HEK293 (cell line): ENCODE measurements at regions not wholly inside any gene's neighbourhood (a gene's known extent, or its start where the extent isn't known, plus 50 kb on each side); places are given as distances from the start of the nearest gene placed in this dataset.

Experiments used
- CTCF ChIA-PET: fragments of 350-600 bp; formaldehyde crosslinking; extraction: SDS; loops from one replicate; lab custom pipeline; 2021; ENCODE audit warnings: antibody characterized with exemption; lab: Yijun Ruan, JAX
- POLR2A ChIA-PET: fragments of 300-600 bp; formaldehyde crosslinking; extraction: SDS; loops from one replicate; lab custom pipeline; 2020; ENCODE audit warnings: antibody characterized with exemption, inconsistent platforms; lab: Yijun Ruan, JAX
- H3K27ac ChIP-seq: fragments of 200-500 bp; sonication (Bioruptor generic); 2 replicates; pipeline ENCODE4 v1.5.1; 2014; ENCODE audit warnings: low read depth, low read length, control low read depth, inconsistent platforms; ENCODE audit errors: extremely low read depth
- H3K36me3 ChIP-seq, 2 experiments: fragments of 200-500 bp in 1 of 2; sonication (Bioruptor generic) in 1 of 2; 1 replicate in 1 of 2; 2 replicates in 1 of 2; pipeline ENCODE4 v1.5.1; 2014 to 2017; ENCODE audit warnings: inconsistent platforms in 2 of 2, low read length in 2 of 2; ENCODE audit not compliant: control insufficient read depth in 2 of 2, insufficient read depth in 1 of 2
- H3K4me1 ChIP-seq: fragments of 200-500 bp; sonication (Bioruptor generic); 2 replicates; pipeline ENCODE4 v1.5.1; 2014; ENCODE audit warnings: mild to moderate bottlenecking, low read length, inconsistent platforms; ENCODE audit not compliant: control insufficient read depth, insufficient read depth
- H3K4me3 ChIP-seq: 2 replicates; pipeline ENCODE4 v1.5.1; 2011; ENCODE audit warnings: low read depth, mild to moderate bottlenecking, control low read depth, low read length, moderate library complexity
- H3K9me3 ChIP-seq: fragments of 200-500 bp; sonication (Bioruptor generic); 2 replicates; pipeline ENCODE4 v1.5.1; 2014; ENCODE audit warnings: low read depth, low read length, inconsistent platforms; ENCODE audit not compliant: control insufficient read depth, insufficient read depth
- KLF7 ChIP-seq: fragments of 450-650 bp; formaldehyde crosslinking; IDR thresholded peaks from 2 replicates; pipeline ENCODE4 v1.5.1; 2016; ENCODE audit warnings: missing biosample characterization, missing genetic modification characterization, borderline replicate concordance
- KLF8 ChIP-seq: fragments of 450-650 bp; formaldehyde crosslinking; IDR thresholded peaks from 2 replicates; pipeline ENCODE4 v1.5.1; 2016; ENCODE audit warnings: missing biosample characterization, missing genetic modification characterization
- TRIM28 ChIP-seq: IDR thresholded peaks from 2 replicates; pipeline ENCODE4 v1.6.1; 2011; ENCODE audit warnings: low read length, control low read depth, borderline replicate concordance
- ZNF184 ChIP-seq: fragments of 450-650 bp; IDR thresholded peaks from 2 replicates; pipeline ENCODE4 v1.5.1; 2018; ENCODE audit warnings: missing biosample characterization, mild to moderate bottlenecking, missing genetic modification characterization
- ZNF2 ChIP-seq: fragments of 450-650 bp; formaldehyde crosslinking; IDR thresholded peaks from 2 replicates; pipeline ENCODE4 v1.5.1; 2016; ENCODE audit warnings: missing biosample characterization, missing genetic modification characterization
- ZNF202 ChIP-seq: fragments of 450-650 bp; formaldehyde crosslinking; IDR thresholded peaks from 2 replicates; pipeline ENCODE4 v1.5.1; 2016; ENCODE audit warnings: missing biosample characterization, missing genetic modification characterization, borderline replicate concordance
- ZNF341 ChIP-seq: fragments of 450-650 bp; formaldehyde crosslinking; IDR thresholded peaks from 2 replicates; pipeline ENCODE4; 2016; ENCODE audit warnings: low read depth, missing biosample characterization, missing genetic modification characterization
- ZNF391 ChIP-seq: fragments of 450-650 bp; formaldehyde crosslinking; IDR thresholded peaks from 2 replicates; pipeline ENCODE4 v1.5.1; 2016; ENCODE audit warnings: low read depth, missing biosample characterization, missing genetic modification characterization, borderline replicate concordance
- ZNF48 ChIP-seq: fragments of 450-650 bp; formaldehyde crosslinking; IDR thresholded peaks from 2 replicates; pipeline ENCODE4 v1.5.1; 2016; ENCODE audit warnings: missing biosample characterization, missing genetic modification characterization
- ZNF510 ChIP-seq: fragments of 450-650 bp; formaldehyde crosslinking; IDR thresholded peaks from 2 replicates; pipeline ENCODE4 v1.5.1; 2018; ENCODE audit warnings: mild to moderate bottlenecking, missing genetic modification characterization, missing biosample characterization; ENCODE audit not compliant: insufficient replicate concordance
- ZNF629 ChIP-seq: fragments of 450-650 bp; formaldehyde crosslinking; IDR thresholded peaks from 2 replicates; pipeline ENCODE4 v1.5.1; 2017; ENCODE audit warnings: missing biosample characterization, missing genetic modification characterization
- ZNF76 ChIP-seq: fragments of 450-650 bp; formaldehyde crosslinking; IDR thresholded peaks from 2 replicates; pipeline ENCODE4; 2016; ENCODE audit warnings: low read depth, missing biosample characterization, missing genetic modification characterization, borderline replicate concordance
- ZNF785 ChIP-seq: fragments of 450-650 bp; formaldehyde crosslinking; IDR thresholded peaks from 2 replicates; pipeline ENCODE4 v1.5.1; 2016; ENCODE audit warnings: missing biosample characterization, missing genetic modification characterization
- ZNF791 ChIP-seq: fragments of 450-650 bp; formaldehyde crosslinking; IDR thresholded peaks from 2 replicates; pipeline ENCODE4 v1.5.1; 2016; ENCODE audit warnings: missing biosample characterization, missing genetic modification characterization
- TF ChIP-seq, protein P1 (sequence below): fragments of 450-650 bp; formaldehyde crosslinking; IDR thresholded peaks from 2 replicates; pipeline ENCODE4 v1.5.1; 2016; ENCODE audit warnings: missing biosample characterization, missing genetic modification characterization
- TF ChIP-seq, protein P2 (sequence below): fragments of 450-650 bp; formaldehyde crosslinking; IDR thresholded peaks from 2 replicates; pipeline ENCODE4 v1.5.1; 2016; ENCODE audit warnings: missing biosample characterization, missing genetic modification characterization
- TF ChIP-seq, protein P3 (sequence below): fragments of 450-650 bp; formaldehyde crosslinking; conservative IDR thresholded peaks from 2 replicates; pipeline ENCODE4 v1.5.1; 2016; ENCODE audit warnings: low read depth, missing biosample characterization, missing genetic modification characterization
- TF ChIP-seq, protein P4 (sequence below): fragments of 450-650 bp; formaldehyde crosslinking; IDR thresholded peaks from 2 replicates; pipeline ENCODE4 v1.5.1; 2016; ENCODE audit warnings: missing biosample characterization, missing genetic modification characterization, borderline replicate concordance

DNA sequence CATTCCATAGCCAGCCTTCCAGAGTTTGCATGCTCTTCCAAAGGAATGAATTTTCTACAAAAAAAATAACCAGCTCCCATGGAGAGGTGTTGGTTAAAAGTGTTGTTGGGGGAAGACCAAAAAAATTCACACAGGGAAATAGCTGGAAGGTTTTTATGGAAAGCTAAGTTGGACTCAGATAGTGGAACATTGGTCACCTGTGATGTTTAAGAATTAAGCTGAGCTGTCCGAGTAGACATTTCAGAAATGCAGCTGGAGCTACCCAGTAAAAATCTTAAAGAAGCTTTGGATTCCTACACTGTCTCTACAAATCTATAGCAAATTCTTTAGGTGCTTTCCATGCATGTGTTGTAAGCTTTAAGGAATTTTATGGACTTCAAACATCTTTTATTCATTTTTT, 155.5 kb downstream of the THBS2 start (continued):
- TF ChIP-seq ZNF48 (tag by site-specific recombination) (no peak), KLF7 (tag by site-specific recombination) (no peak), ZNF76 (tag by site-specific recombination) (no peak), ZNF791 (tag by site-specific recombination) (no peak), ZNF391 (no peak), ZNF341 (no peak)
- TF ChIP-seq, protein P1, sequence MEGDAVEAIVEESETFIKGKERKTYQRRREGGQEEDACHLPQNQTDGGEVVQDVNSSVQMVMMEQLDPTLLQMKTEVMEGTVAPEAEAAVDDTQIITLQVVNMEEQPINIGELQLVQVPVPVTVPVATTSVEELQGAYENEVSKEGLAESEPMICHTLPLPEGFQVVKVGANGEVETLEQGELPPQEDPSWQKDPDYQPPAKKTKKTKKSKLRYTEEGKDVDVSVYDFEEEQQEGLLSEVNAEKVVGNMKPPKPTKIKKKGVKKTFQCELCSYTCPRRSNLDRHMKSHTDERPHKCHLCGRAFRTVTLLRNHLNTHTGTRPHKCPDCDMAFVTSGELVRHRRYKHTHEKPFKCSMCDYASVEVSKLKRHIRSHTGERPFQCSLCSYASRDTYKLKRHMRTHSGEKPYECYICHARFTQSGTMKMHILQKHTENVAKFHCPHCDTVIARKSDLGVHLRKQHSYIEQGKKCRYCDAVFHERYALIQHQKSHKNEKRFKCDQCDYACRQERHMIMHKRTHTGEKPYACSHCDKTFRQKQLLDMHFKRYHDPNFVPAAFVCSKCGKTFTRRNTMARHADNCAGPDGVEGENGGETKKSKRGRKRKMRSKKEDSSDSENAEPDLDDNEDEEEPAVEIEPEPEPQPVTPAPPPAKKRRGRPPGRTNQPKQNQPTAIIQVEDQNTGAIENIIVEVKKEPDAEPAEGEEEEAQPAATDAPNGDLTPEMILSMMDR (tag by site-specific recombination), result no peak

DNA sequence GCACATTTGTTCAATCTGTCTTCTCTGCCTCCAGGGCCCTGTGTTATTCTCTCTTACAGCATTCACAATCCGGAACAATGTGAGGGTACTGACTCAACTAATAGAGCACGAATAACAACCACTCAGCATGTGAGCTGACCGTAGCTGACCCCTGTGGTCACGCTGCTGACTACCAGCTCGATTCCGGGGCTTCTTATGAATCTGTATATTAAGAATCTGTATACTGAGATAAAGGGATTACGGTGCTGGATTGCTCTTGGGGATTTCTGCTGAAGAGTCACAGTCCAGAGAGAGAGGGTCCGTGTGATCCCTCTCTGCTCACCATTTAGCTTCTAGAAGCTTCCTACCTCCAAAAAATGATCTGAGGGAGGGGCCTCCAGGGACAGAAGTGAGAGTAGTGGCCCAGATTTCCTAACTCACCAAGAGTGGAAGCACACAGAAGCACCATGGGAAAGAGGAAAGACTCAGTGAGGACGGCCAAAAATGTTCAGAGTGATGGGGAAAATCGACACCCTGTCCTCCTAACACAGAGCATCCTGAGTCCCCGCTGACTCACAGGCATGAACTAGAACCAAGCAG, 156.2 kb downstream of the THBS2 start:
- POLR2A ChIA-PET, result no interaction called here
- H3K27ac ChIP-seq, result no peak overlapping the region
- TF ChIP-seq KLF8 (tag by site-specific recombination), result no peak
- TF ChIP-seq, protein P2, sequence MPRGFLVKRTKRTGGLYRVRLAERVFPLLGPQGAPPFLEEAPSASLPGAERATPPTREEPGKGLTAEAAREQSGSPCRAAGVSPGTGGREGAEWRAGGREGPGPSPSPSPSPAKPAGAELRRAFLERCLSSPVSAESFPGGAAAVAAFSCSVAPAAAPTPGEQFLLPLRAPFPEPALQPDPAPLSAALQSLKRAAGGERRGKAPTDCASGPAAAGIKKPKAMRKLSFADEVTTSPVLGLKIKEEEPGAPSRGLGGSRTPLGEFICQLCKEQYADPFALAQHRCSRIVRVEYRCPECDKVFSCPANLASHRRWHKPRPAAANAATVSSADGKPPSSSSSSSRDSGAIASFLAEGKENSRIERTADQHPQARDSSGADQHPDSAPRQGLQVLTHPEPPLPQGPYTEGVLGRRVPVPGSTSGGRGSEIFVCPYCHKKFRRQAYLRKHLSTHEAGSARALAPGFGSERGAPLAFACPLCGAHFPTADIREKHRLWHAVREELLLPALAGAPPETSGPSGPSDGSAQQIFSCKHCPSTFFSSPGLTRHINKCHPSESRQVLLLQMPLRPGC (tag by site-specific recombination), result no peak
- 0 out of 2 replicates have a peak, but pooled peaks have one; percentile 19 for TF ChIP-seq TRIM28
- TF ChIP-seq, all 188 proteins: peak for 1
- H3K9me3 ChIP-seq, result no peaks in the 10 kb centered on the region
- no peak overlapping the region for H3K4me3 ChIP-seq
- no peaks in the 10 kb centered on the region for H3K36me3 ChIP-seq
- no peaks in the 10 kb centered on the region for H3K4me1 ChIP-seq
- CTCF ChIA-PET, result interaction anchor here (0.5 to 1.0 kb wide), 7 partner anchors 8 to 563 kb away, joined by 3 to 4 read pairs (median 3); no protein-coding TSS in a partner anchor

DNA sequence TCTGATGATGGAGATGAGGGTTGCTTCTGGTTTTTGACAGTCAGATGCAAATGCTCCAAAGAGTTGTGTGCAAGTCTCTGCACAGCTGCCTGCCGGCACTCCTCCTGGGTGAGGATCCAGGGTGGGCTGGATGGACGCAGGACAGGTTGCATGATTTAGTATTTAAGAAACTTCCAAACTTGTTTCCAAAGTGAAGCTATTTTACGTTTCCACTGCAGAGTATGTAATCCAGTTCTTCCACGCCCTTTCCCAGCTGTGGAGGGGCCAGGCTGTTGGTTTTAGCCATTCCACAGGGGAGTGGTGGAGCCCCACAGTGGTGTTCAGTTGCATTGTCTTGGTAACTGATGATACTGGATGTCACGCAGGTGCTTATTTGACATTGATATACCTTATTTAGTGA, 157.3 kb downstream of the THBS2 start:
- POLR2A ChIA-PET, result no interaction called here
- H3K4me1 ChIP-seq, result no peaks in the 10 kb centered on the region
- no peak for TF ChIP-seq ZNF629 (tag by site-specific recombination)
- TF ChIP-seq ZNF785 (tag by site-specific recombination), result no peak
- TF ChIP-seq ZNF510, result no peak
- TF ChIP-seq, protein P3, sequence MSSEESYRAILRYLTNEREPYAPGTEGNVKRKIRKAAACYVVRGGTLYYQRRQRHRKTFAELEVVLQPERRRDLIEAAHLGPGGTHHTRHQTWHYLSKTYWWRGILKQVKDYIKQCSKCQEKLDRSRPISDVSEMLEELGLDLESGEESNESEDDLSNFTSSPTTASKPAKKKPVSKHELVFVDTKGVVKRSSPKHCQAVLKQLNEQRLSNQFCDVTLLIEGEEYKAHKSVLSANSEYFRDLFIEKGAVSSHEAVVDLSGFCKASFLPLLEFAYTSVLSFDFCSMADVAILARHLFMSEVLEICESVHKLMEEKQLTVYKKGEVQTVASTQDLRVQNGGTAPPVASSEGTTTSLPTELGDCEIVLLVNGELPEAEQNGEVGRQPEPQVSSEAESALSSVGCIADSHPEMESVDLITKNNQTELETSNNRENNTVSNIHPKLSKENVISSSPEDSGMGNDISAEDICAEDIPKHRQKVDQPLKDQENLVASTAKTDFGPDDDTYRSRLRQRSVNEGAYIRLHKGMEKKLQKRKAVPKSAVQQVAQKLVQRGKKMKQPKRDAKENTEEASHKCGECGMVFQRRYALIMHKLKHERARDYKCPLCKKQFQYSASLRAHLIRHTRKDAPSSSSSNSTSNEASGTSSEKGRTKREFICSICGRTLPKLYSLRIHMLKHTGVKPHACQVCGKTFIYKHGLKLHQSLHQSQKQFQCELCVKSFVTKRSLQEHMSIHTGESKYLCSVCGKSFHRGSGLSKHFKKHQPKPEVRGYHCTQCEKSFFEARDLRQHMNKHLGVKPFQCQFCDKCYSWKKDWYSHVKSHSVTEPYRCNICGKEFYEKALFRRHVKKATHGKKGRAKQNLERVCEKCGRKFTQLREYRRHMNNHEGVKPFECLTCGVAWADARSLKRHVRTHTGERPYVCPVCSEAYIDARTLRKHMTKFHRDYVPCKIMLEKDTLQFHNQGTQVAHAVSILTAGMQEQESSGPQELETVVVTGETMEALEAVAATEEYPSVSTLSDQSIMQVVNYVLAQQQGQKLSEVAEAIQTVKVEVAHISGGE (tag by site-specific recombination), result no peak
- no peak for TF ChIP-seq ZNF2 (tag by site-specific recombination)
- no peak for TF ChIP-seq ZNF184 (tag by site-specific recombination)
- TF ChIP-seq, protein P4, sequence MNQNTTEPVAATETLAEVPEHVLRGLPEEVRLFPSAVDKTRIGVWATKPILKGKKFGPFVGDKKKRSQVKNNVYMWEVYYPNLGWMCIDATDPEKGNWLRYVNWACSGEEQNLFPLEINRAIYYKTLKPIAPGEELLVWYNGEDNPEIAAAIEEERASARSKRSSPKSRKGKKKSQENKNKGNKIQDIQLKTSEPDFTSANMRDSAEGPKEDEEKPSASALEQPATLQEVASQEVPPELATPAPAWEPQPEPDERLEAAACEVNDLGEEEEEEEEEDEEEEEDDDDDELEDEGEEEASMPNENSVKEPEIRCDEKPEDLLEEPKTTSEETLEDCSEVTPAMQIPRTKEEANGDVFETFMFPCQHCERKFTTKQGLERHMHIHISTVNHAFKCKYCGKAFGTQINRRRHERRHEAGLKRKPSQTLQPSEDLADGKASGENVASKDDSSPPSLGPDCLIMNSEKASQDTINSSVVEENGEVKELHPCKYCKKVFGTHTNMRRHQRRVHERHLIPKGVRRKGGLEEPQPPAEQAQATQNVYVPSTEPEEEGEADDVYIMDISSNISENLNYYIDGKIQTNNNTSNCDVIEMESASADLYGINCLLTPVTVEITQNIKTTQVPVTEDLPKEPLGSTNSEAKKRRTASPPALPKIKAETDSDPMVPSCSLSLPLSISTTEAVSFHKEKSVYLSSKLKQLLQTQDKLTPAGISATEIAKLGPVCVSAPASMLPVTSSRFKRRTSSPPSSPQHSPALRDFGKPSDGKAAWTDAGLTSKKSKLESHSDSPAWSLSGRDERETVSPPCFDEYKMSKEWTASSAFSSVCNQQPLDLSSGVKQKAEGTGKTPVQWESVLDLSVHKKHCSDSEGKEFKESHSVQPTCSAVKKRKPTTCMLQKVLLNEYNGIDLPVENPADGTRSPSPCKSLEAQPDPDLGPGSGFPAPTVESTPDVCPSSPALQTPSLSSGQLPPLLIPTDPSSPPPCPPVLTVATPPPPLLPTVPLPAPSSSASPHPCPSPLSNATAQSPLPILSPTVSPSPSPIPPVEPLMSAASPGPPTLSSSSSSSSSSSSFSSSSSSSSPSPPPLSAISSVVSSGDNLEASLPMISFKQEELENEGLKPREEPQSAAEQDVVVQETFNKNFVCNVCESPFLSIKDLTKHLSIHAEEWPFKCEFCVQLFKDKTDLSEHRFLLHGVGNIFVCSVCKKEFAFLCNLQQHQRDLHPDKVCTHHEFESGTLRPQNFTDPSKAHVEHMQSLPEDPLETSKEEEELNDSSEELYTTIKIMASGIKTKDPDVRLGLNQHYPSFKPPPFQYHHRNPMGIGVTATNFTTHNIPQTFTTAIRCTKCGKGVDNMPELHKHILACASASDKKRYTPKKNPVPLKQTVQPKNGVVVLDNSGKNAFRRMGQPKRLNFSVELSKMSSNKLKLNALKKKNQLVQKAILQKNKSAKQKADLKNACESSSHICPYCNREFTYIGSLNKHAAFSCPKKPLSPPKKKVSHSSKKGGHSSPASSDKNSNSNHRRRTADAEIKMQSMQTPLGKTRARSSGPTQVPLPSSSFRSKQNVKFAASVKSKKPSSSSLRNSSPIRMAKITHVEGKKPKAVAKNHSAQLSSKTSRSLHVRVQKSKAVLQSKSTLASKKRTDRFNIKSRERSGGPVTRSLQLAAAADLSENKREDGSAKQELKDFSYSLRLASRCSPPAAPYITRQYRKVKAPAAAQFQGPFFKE (tag by site-specific recombination), result no peak
- no peak for TF ChIP-seq ZNF202 (tag by site-specific recombination)
- CTCF ChIA-PET, result interaction anchor here (1.0 to 1.1 kb wide), 3 partner anchors 17 to 118 kb away, joined by 3 to 4 read pairs (median 3); no protein-coding TSS in a partner anchor
- H3K36me3 ChIP-seq, result no peaks in the 10 kb centered on the region
- no peaks in the 10 kb centered on the region for H3K9me3 ChIP-seq
- H3K27ac ChIP-seq, result no peak overlapping the region
- H3K4me3 ChIP-seq, result no peak overlapping the region
